ENCODE measurements at regions not wholly inside any gene's neighbourhood (a gene's known extent, or its start where the extent isn't known, plus 50 kb on each side); places are given as distances from the start of the nearest gene placed in this dataset.

GRCh38 chr21:36571556-36571955 is 91.6 kb upstream of the CLDN14 start:
- TF ChIP-seq CTCF (conservative IDR thresholded peaks at IDR 0.05; ENCODE audit: low read depth, low read length) (no peak), EZH2 (IDR thresholded peaks at IDR 0.05; ENCODE audit: low read length, unreplicated experiment) (no peak)
